ENCODE measurements at regions not wholly inside any gene's neighbourhood (a gene's known extent, or its start where the extent isn't known, plus 50 kb on each side); places are given as distances from the start of the nearest gene placed in this dataset.
A peak's percentile ranks its signal among the peaks of the same experiment; 100 is the strongest.

GRCh38 chr3:191066669-191067068 lies 132.4 kb upstream of the OSTN start:
- no peaks in the 10 kb centered on the region for H3K27me3 ChIP-seq (replicated peaks; ENCODE audit: insufficient read depth, low read depth, low read length, poor library complexity)
- H3K9me3 ChIP-seq (ENCODE audit: low read depth, low read length, poor library complexity, severe bottlenecking): no peaks in the 10 kb centered on the region
- no peak for DNase-seq (ENCODE audit: low spot score)
- BruUV-seq (replicated peaks): no TSS peak
- no peak overlapping the region for H3K4me3 ChIP-seq (ENCODE audit: low read depth, low read length, poor library complexity, severe bottlenecking)
- CTCF ChIA-PET: no interaction called here
- POLR2A ChIA-PET (ENCODE audit: low non-redundant PET): no interaction called here
- no peak for TF ChIP-seq EZH2 (IDR thresholded peaks at IDR 0.05; ENCODE audit: borderline replicate concordance, low read depth, low read length, poor library complexity, severe bottlenecking)
- no peak for TF ChIP-seq CTCF (conservative IDR thresholded peaks at IDR 0.05; ENCODE audit: low read depth, low read length)
- intact Hi-C loops (cut with micrococcal nuclease; ENCODE audit: unreplicated experiment): no loop called here
- H3K36me3 ChIP-seq (ENCODE audit: insufficient read depth, low read length, poor library complexity, severe bottlenecking): no peaks in the 10 kb centered on the region
- peaks cover 5% of the 10 kb centered on the region for H3K4me1 ChIP-seq (ENCODE audit: insufficient read depth, low read length, poor library complexity, severe bottlenecking)
- no peak overlapping the region for H3K27ac ChIP-seq (ENCODE audit: low read depth, low read length, poor library complexity, severe bottlenecking)

DNA sequence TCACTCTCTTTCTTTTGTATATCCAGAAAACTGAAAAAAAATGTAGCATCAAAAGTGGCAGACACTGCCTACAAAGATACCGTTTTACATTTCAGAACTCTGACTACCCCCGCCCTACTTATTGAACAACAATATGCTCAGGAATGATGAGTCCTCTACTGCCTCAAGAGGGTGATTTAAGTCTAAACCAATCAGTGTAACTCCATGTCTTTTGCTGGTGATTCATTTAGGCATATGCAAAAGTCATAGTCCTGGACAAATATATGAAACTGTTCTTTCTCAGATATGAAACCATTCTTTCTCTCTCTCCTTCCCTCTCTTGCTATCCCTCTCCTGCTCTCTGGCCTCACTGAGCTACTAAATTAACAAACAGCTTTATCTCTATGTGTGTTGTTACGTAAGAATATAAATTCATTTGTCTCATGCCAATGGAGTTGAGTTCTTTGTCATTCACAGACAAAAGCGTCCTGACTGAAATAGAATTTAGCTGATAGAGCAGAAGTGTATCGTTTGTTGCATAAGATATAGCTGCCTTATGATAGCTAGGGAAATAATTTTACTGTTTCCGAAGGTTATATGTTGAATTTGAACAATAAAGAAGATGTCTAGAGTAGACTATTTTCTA lies 133.7 kb upstream of the OSTN start:
- Histone ChIP-seq H3K36me3 (ENCODE audit: insufficient read depth, low read length, poor library complexity, severe bottlenecking) (no peaks in the 10 kb centered on the region), H3K4me3 (ENCODE audit: low read depth, low read length, poor library complexity, severe bottlenecking) (no peak overlapping the region), H3K9me3 (ENCODE audit: low read depth, low read length, poor library complexity, severe bottlenecking) (no peaks in the 10 kb centered on the region), H3K27me3 (replicated peaks; ENCODE audit: insufficient read depth, low read depth, low read length, poor library complexity) (no peaks in the 10 kb centered on the region), H3K27ac (ENCODE audit: low read depth, low read length, poor library complexity, severe bottlenecking) (no peak overlapping the region), H3K4me1 (ENCODE audit: insufficient read depth, low read length, poor library complexity, severe bottlenecking) (peaks cover 5% of the 10 kb centered on the region)
- intact Hi-C loops (cut with micrococcal nuclease; ENCODE audit: unreplicated experiment): no loop called here
- no peak for DNase-seq (ENCODE audit: low spot score)
- ChIA-PET POLR2A (ENCODE audit: low non-redundant PET) (no interaction called here), CTCF (no interaction called here)
- TF ChIP-seq EZH2 (IDR thresholded peaks at IDR 0.05; ENCODE audit: borderline replicate concordance, low read depth, low read length, poor library complexity, severe bottlenecking) (no peak), CTCF (conservative IDR thresholded peaks at IDR 0.05; ENCODE audit: low read depth, low read length) (no peak)
- no TSS peak for BruUV-seq (replicated peaks)

DNA sequence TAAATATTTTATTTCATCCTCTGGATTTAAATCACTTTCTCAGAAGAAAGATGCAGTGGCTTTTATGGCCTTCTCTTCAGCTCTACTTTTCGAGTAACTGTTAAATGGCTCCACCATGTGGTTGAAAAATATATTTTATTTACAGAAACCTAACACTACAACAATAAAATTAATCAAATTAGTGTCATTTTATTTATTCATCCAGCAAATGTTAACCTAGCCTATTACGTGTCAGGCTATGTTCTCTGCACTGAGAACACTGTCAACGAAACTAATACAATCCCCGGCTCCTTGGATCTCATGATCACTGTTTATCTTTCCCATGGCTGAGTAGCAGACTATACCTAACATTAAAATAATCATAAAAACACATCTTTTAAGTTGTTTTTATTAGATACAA lies 148.0 kb upstream of the OSTN start:
- Histone ChIP-seq H3K9me3 (ENCODE audit: low read depth, low read length, poor library complexity, severe bottlenecking) (no peaks in the 10 kb centered on the region), H3K36me3 (ENCODE audit: insufficient read depth, low read length, poor library complexity, severe bottlenecking) (no peaks in the 10 kb centered on the region), H3K4me3 (ENCODE audit: low read depth, low read length, poor library complexity, severe bottlenecking) (no peak overlapping the region), H3K27me3 (replicated peaks; ENCODE audit: insufficient read depth, low read depth, low read length, poor library complexity) (no peaks in the 10 kb centered on the region), H3K4me1 (ENCODE audit: insufficient read depth, low read length, poor library complexity, severe bottlenecking) (peaks cover 28% of the 10 kb centered on the region), H3K27ac (ENCODE audit: low read depth, low read length, poor library complexity, severe bottlenecking) (peak overlapping the region; percentile 77)
- BruUV-seq (replicated peaks): no TSS peak
- DNase-seq (ENCODE audit: low spot score): peak; percentile 82
- intact Hi-C loops (cut with micrococcal nuclease; ENCODE audit: unreplicated experiment): loop anchor here (2.0 to 5.0 kb wide), 5 partner anchors 166 to 1089 kb away; no protein-coding TSS in a partner anchor
- ChIA-PET POLR2A (ENCODE audit: low non-redundant PET) (no interaction called here), CTCF (interaction anchor here (0.6 to 2.3 kb wide), 5 partner anchors 165 to 1086 kb away, joined by 3 to 21 read pairs (median 6); no protein-coding TSS in a partner anchor)
- peak; percentile 66 for TF ChIP-seq CTCF (conservative IDR thresholded peaks at IDR 0.05; ENCODE audit: low read depth, low read length)
- no peak for TF ChIP-seq EZH2 (IDR thresholded peaks at IDR 0.05; ENCODE audit: borderline replicate concordance, low read depth, low read length, poor library complexity, severe bottlenecking)

Data from A673 (cell line).